Body of pancreas (tissue), 4 donors: ENCODE measurements at regions not wholly inside any gene's neighbourhood (a gene's known extent, or its start where the extent isn't known, plus 50 kb on each side); places are given as distances from the start of the nearest gene placed in this dataset.
"Not testable (repeated sequence)": the region's sequence is repeated elsewhere in the genome, so short reads cannot be mapped to it uniquely, and the experiment has no call there.

Experiments
- POLR2A ChIP-seq, 3 donors: fragments of 450-650 bp; IDR thresholded peaks; one replicate each; pipeline ENCODE4 v1.6.1; 2016; ENCODE audit warnings: antibody characterized with exemption in 3 of 3, mild to moderate bottlenecking in 2 of 3
- TF ChIP-seq, protein P1 (sequence below), 7 experiments: fragments of 450-650 bp in 4 of 7; fragments of 200-600 bp in 3 of 7; sonication (generic) in 3 of 7; IDR thresholded peaks; one replicate each; pipeline ENCODE4 v1.5.1; 2016 to 2019; ENCODE audit warnings: antibody characterized with exemption in 7 of 7

- TF ChIP-seq, protein P1, sequence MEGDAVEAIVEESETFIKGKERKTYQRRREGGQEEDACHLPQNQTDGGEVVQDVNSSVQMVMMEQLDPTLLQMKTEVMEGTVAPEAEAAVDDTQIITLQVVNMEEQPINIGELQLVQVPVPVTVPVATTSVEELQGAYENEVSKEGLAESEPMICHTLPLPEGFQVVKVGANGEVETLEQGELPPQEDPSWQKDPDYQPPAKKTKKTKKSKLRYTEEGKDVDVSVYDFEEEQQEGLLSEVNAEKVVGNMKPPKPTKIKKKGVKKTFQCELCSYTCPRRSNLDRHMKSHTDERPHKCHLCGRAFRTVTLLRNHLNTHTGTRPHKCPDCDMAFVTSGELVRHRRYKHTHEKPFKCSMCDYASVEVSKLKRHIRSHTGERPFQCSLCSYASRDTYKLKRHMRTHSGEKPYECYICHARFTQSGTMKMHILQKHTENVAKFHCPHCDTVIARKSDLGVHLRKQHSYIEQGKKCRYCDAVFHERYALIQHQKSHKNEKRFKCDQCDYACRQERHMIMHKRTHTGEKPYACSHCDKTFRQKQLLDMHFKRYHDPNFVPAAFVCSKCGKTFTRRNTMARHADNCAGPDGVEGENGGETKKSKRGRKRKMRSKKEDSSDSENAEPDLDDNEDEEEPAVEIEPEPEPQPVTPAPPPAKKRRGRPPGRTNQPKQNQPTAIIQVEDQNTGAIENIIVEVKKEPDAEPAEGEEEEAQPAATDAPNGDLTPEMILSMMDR (IDR thresholded peaks at IDR 0.05), result not testable (repeated sequence)
- not testable (repeated sequence) for TF ChIP-seq POLR2A (IDR thresholded peaks at IDR 0.05)
Measured at GRCh38 chr1:185526-185925, 266.0 kb downstream of the OR4F29 start.
